Panc1 (cell line): ENCODE measurements at regions not wholly inside any gene's neighbourhood (a gene's known extent, or its start where the extent isn't known, plus 50 kb on each side); places are given as distances from the start of the nearest gene placed in this dataset.

Source experiments
- ATAC-seq: fragments of 200-7000 bp; cut with Tn5 transposase; 2 replicates; pipeline ENCODE4 v1.9.1; 2020; ENCODE audit warnings: mild to moderate bottlenecking, moderate library complexity
- BruUV-seq: library from RNA; stranded (reverse); fragments of 400-500 nt; replicated peaks from 2 replicates; lab custom pipeline; 2021; lab: Mats Ljungman, UMichigan
- CTCF ChIA-PET: fragments of 300-600 bp; sonication (Branson Sonifier 250); formaldehyde crosslinking; loops from one replicate; lab custom pipeline; 2022; ENCODE audit warnings: antibody characterized with exemption; lab: Charles Lee
- POLR2A ChIA-PET: fragments of 300-600 bp; sonication (Branson Sonifier 250); formaldehyde crosslinking; loops from one replicate; lab custom pipeline; 2022; ENCODE audit warnings: antibody characterized with exemption; lab: Charles Lee
- DNase-seq: peaks from one replicate; pipeline ENCODE4 v3.0.0-alpha.2; 2010; ENCODE audit warnings: low read depth, low spot score
- H3K27ac ChIP-seq: 2 replicates; pipeline ENCODE4 v1.5.1; 2011; ENCODE audit warnings: mild to moderate bottlenecking, low read length, inconsistent platforms
- H3K27me3 ChIP-seq: fragments of 200-500 bp; sonication (Bioruptor generic); 2 replicates; pipeline ENCODE4 v1.6.0; 2014; ENCODE audit warnings: low read length, inconsistent platforms; ENCODE audit not compliant: control insufficient read depth, insufficient read depth
- H3K36me3 ChIP-seq: fragments of 200-500 bp; sonication (Bioruptor generic); 2 replicates; pipeline ENCODE4 v1.5.1; 2014; ENCODE audit warnings: inconsistent platforms, mild to moderate bottlenecking, low read length, moderate library complexity; ENCODE audit not compliant: control insufficient read depth, insufficient read depth
- H3K4me1 ChIP-seq: 2 replicates; pipeline ENCODE4 v1.5.1; 2011; ENCODE audit warnings: inconsistent platforms, mild to moderate bottlenecking, low read length, moderate library complexity; ENCODE audit not compliant: control insufficient read depth, insufficient read depth
- H3K4me3 ChIP-seq, 2 experiments: 2 replicates each; pipeline ENCODE4 v1.5.1; 2011 to 2012; ENCODE audit warnings: low read depth in 2 of 2, low read length in 2 of 2, mild to moderate bottlenecking in 2 of 2, inconsistent platforms in 1 of 2, moderate library complexity in 1 of 2
- H3K9me3 ChIP-seq: fragments of 200-500 bp; sonication (Bioruptor generic); 2 replicates; pipeline ENCODE4 v1.5.1; 2014; ENCODE audit warnings: low read depth, mild to moderate bottlenecking, inconsistent platforms, low read length, moderate library complexity; ENCODE audit not compliant: control insufficient read depth, insufficient read depth
- POLR2AphosphoS5 ChIP-seq: IDR thresholded peaks from 2 replicates; pipeline ENCODE4 v1.6.1; 2012; ENCODE audit warnings: mild to moderate bottlenecking, low read depth, low read length, moderate library complexity
- SIN3A ChIP-seq: IDR thresholded peaks from 2 replicates; pipeline ENCODE4 v1.6.1; 2012; ENCODE audit warnings: low read depth, mild to moderate bottlenecking, low read length, moderate library complexity, borderline replicate concordance; ENCODE audit not compliant: insufficient read depth
- TCF7L2 ChIP-seq: IDR thresholded peaks from 2 replicates; pipeline ENCODE4 v1.6.1; 2011; ENCODE audit warnings: mild to moderate bottlenecking, low read depth, low read length, inconsistent platforms
- in situ Hi-C: cut with HindIII; loops from 2 replicates; pipeline ENCODE4 v1.10.0; 2016; ENCODE audit warnings: low sequenced_read_pairs, low pct_unique_long_range_greater_than_20kb
- intact Hi-C: fragments of 100-400 bp; cut with micrococcal nuclease; formaldehyde crosslinking; loops from one replicate; pipeline ENCODE4 v1.10.0; 2022; ENCODE audit not compliant: unreplicated experiment
- TF ChIP-seq, protein P1 (sequence below), 2 experiments: IDR thresholded peaks; 2 replicates each; pipeline ENCODE4 v1.6.1; 2011 to 2012; ENCODE audit warnings: low read depth in 2 of 2, control low read depth in 1 of 2, low read length in 1 of 2, mild to moderate bottlenecking in 1 of 2, moderate library complexity in 1 of 2; ENCODE audit not compliant: insufficient read depth in 1 of 2
- TF ChIP-seq, protein P2 (sequence below): fragments of 450-650 bp; IDR thresholded peaks from 2 replicates; pipeline ENCODE4 v1.5.1; 2017; ENCODE audit warnings: mild to moderate bottlenecking

GRCh38 chr7:47037607-47038006 lies 544.3 kb downstream of the TNS3 start:
- BruUV-seq: no TSS peak
- no peak for DNase-seq
- H3K27ac ChIP-seq: no peak overlapping the region
- H3K4me3 ChIP-seq: no peak overlapping the region
- in situ Hi-C loops: no loop called here
- no peaks in the 10 kb centered on the region for H3K9me3 ChIP-seq
- no peaks in the 10 kb centered on the region for H3K36me3 ChIP-seq
- TF ChIP-seq POLR2AphosphoS5: no peak
- TF ChIP-seq, protein P1, sequence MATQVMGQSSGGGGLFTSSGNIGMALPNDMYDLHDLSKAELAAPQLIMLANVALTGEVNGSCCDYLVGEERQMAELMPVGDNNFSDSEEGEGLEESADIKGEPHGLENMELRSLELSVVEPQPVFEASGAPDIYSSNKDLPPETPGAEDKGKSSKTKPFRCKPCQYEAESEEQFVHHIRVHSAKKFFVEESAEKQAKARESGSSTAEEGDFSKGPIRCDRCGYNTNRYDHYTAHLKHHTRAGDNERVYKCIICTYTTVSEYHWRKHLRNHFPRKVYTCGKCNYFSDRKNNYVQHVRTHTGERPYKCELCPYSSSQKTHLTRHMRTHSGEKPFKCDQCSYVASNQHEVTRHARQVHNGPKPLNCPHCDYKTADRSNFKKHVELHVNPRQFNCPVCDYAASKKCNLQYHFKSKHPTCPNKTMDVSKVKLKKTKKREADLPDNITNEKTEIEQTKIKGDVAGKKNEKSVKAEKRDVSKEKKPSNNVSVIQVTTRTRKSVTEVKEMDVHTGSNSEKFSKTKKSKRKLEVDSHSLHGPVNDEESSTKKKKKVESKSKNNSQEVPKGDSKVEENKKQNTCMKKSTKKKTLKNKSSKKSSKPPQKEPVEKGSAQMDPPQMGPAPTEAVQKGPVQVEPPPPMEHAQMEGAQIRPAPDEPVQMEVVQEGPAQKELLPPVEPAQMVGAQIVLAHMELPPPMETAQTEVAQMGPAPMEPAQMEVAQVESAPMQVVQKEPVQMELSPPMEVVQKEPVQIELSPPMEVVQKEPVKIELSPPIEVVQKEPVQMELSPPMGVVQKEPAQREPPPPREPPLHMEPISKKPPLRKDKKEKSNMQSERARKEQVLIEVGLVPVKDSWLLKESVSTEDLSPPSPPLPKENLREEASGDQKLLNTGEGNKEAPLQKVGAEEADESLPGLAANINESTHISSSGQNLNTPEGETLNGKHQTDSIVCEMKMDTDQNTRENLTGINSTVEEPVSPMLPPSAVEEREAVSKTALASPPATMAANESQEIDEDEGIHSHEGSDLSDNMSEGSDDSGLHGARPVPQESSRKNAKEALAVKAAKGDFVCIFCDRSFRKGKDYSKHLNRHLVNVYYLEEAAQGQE (IDR thresholded peaks at IDR 0.05; ENCODE audit: insufficient read depth in 1 of 2, low read depth in 2 of 2, low read length in 1 of 2): no peak
- TF ChIP-seq TCF7L2: no peak
- TF ChIP-seq, protein P2, sequence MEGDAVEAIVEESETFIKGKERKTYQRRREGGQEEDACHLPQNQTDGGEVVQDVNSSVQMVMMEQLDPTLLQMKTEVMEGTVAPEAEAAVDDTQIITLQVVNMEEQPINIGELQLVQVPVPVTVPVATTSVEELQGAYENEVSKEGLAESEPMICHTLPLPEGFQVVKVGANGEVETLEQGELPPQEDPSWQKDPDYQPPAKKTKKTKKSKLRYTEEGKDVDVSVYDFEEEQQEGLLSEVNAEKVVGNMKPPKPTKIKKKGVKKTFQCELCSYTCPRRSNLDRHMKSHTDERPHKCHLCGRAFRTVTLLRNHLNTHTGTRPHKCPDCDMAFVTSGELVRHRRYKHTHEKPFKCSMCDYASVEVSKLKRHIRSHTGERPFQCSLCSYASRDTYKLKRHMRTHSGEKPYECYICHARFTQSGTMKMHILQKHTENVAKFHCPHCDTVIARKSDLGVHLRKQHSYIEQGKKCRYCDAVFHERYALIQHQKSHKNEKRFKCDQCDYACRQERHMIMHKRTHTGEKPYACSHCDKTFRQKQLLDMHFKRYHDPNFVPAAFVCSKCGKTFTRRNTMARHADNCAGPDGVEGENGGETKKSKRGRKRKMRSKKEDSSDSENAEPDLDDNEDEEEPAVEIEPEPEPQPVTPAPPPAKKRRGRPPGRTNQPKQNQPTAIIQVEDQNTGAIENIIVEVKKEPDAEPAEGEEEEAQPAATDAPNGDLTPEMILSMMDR: no peak
- no peak for TF ChIP-seq SIN3A
- ATAC-seq: no peak
- ChIA-PET POLR2A (no interaction called here), CTCF (no interaction called here)
- H3K4me1 ChIP-seq: no peaks in the 10 kb centered on the region
- no peaks in the 10 kb centered on the region; the same call in 1 of the 2 replicates for H3K27me3 ChIP-seq
- intact Hi-C loops: no loop called here

DNA sequence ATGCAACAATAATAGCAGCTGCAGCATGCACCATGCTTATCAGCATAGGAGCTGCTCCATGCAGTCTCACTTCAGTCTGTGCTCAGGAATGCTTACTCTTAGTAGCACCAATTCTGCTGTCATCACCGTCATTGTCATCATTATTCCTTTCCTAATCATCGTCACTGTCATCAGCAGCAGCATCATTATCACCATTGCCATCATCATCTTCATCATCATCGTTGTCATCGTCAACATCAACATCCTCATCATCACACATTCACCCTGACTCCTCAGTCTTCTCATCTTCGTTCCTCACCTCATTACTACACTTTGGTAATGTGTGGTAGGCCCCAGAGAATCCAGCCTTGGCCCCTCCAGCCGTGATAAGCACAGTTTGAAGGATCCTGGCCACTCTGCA lies 545.0 kb downstream of the TNS3 start:
- BruUV-seq: no TSS peak
- intact Hi-C loops: no loop called here
- TF ChIP-seq, protein P1 (IDR thresholded peaks at IDR 0.05; ENCODE audit: insufficient read depth in 1 of 2, low read depth in 2 of 2, low read length in 1 of 2): no peak
- TF ChIP-seq SIN3A (no peak), POLR2AphosphoS5 (no peak), TCF7L2 (no peak)
- TF ChIP-seq, protein P2: no peak
- ChIA-PET CTCF (no interaction called here), POLR2A (no interaction called here)
- no peak overlapping the region for H3K27ac ChIP-seq
- DNase-seq (no peak), ATAC-seq (no peak)
- H3K36me3 ChIP-seq: no peaks in the 10 kb centered on the region
- no peaks in the 10 kb centered on the region for H3K4me1 ChIP-seq
- no peaks in the 10 kb centered on the region; the same call in 1 of the 2 replicates for H3K27me3 ChIP-seq
- in situ Hi-C loops: no loop called here
- H3K4me3 ChIP-seq: no peak overlapping the region
- H3K9me3 ChIP-seq: no peaks in the 10 kb centered on the region
